ENCODE measurements at regions not wholly inside any gene's neighbourhood (a gene's known extent, or its start where the extent isn't known, plus 50 kb on each side); places are given as distances from the start of the nearest gene placed in this dataset.

DNA sequence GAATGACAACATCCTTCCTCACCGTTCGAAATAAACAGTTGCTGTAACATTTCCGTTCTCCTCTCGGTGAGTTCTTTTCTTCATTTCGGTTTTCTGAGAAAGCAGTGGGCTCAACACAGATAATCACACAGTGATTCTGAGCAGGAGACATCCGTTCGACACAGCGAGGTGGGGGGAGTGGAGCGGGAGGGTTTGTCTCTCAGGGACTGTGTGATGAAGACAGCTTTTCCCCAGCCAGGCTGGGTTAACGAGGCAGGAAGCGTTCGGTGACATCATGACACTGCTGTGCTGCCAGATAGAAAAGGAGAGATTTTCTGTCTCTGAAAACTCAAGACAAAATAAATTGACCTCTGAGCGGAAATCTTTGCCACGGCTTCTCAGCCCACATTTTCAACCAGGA is 119.3 kb downstream of the CRLF2 start:
- TF ChIP-seq, protein P1, sequence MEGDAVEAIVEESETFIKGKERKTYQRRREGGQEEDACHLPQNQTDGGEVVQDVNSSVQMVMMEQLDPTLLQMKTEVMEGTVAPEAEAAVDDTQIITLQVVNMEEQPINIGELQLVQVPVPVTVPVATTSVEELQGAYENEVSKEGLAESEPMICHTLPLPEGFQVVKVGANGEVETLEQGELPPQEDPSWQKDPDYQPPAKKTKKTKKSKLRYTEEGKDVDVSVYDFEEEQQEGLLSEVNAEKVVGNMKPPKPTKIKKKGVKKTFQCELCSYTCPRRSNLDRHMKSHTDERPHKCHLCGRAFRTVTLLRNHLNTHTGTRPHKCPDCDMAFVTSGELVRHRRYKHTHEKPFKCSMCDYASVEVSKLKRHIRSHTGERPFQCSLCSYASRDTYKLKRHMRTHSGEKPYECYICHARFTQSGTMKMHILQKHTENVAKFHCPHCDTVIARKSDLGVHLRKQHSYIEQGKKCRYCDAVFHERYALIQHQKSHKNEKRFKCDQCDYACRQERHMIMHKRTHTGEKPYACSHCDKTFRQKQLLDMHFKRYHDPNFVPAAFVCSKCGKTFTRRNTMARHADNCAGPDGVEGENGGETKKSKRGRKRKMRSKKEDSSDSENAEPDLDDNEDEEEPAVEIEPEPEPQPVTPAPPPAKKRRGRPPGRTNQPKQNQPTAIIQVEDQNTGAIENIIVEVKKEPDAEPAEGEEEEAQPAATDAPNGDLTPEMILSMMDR (IDR thresholded peaks at IDR 0.05; ENCODE audit: insufficient read depth, low read depth, low read length), result no peak
- no peak for TF ChIP-seq EZH2 (IDR thresholded peaks at IDR 0.05; ENCODE audit: insufficient read depth, low read length)
